Neutrophil (primary cell): ENCODE measurements at regions not wholly inside any gene's neighbourhood (a gene's known extent, or its start where the extent isn't known, plus 50 kb on each side); places are given as distances from the start of the nearest gene placed in this dataset.
"Not testable (repeated sequence)": the region's sequence is repeated elsewhere in the genome, so short reads cannot be mapped to it uniquely, and the experiment has no call there.

Experiments
- H3K27ac ChIP-seq: fragments of 200-600 bp; sonication (generic); 2 replicates; pipeline ENCODE4 v1.5.1; 2016; ENCODE audit warnings: mild to moderate bottlenecking, moderate library complexity
- H3K27me3 ChIP-seq: fragments of 200-600 bp; sonication (generic); 2 replicates; pipeline ENCODE4 v1.6.0; 2016; ENCODE audit warnings: mild to moderate bottlenecking
- H3K36me3 ChIP-seq: fragments of 200-600 bp; sonication (generic); 2 replicates; pipeline ENCODE4 v1.5.1; 2017
- H3K4me1 ChIP-seq, 2 experiments: fragments of 200-600 bp in 1 of 2; sonication (generic) in 1 of 2; 1 replicate in 1 of 2; 2 replicates in 1 of 2; pipeline versions ENCODE4 v1.5.1 to v1.6.1; 2013 to 2016; ENCODE audit warnings: low read depth in 1 of 2, low read length in 1 of 2, mild to moderate bottlenecking in 1 of 2, moderate library complexity in 1 of 2; ENCODE audit not compliant: control insufficient read depth in 1 of 2, insufficient read depth in 1 of 2
- H3K4me3 ChIP-seq, 2 experiments: fragments of 200-600 bp in 1 of 2; sonication (generic) in 1 of 2; 1 replicate in 1 of 2; 2 replicates in 1 of 2; pipeline ENCODE4 v1.5.1; 2013 to 2016; ENCODE audit warnings: low read depth in 1 of 2, low read length in 1 of 2, mild to moderate bottlenecking in 1 of 2, moderate library complexity in 1 of 2
- H3K9me3 ChIP-seq: fragments of 200-600 bp; sonication (generic); 2 replicates; pipeline ENCODE4 v1.5.1; 2016
- TF ChIP-seq, protein P1 (sequence below): fragments of 200-600 bp; sonication (generic); IDR thresholded peaks from 2 replicates; pipeline ENCODE4 v1.5.1; 2016; ENCODE audit warnings: antibody characterized with exemption

DNA sequence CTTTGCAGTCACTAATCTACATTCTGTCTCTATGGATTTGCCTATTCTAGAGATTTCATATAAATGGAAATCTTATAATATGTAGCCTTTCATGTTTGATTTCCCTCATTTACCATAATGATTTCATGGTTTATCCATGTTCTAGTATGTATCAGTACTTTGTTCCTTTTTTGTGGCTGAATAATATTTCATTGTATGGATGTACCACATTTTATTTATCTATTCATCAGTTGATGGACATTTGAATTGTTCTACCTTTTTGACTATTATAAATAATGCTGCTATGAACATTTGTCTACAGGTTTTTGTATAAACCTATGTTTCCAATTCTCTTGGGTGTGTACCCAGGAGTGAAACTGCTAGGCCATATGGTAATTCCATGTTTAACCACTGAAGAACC lies 221.1 kb downstream of the ICOS start:
- Histone ChIP-seq H3K27me3 (no peaks in the 10 kb centered on the region), H3K4me3 (no peak overlapping the region), H3K9me3 (no peaks in the 10 kb centered on the region), H3K36me3 (no peaks in the 10 kb centered on the region), H3K27ac (no peak overlapping the region), H3K4me1 (no peaks in the 10 kb centered on the region)
- TF ChIP-seq, protein P1, sequence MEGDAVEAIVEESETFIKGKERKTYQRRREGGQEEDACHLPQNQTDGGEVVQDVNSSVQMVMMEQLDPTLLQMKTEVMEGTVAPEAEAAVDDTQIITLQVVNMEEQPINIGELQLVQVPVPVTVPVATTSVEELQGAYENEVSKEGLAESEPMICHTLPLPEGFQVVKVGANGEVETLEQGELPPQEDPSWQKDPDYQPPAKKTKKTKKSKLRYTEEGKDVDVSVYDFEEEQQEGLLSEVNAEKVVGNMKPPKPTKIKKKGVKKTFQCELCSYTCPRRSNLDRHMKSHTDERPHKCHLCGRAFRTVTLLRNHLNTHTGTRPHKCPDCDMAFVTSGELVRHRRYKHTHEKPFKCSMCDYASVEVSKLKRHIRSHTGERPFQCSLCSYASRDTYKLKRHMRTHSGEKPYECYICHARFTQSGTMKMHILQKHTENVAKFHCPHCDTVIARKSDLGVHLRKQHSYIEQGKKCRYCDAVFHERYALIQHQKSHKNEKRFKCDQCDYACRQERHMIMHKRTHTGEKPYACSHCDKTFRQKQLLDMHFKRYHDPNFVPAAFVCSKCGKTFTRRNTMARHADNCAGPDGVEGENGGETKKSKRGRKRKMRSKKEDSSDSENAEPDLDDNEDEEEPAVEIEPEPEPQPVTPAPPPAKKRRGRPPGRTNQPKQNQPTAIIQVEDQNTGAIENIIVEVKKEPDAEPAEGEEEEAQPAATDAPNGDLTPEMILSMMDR: no peak

DNA sequence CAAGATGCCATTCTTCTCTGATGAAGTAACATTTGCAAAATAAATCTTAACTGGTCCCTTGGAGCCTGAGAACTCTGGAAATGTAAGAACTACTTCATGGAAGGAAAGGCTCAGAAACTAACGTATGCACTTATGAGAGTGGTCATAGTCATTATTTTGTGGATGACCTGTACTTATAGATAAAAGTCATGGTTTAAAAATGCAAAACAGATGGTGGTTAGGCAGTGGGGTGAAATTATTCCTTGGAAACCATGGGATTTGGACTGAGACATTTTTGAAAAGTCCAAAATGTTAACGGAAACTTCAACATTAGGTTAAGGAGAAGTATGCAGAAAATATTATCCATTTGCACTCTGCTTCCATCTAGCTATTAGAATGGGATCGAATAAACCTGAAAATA lies 223.0 kb downstream of the ICOS start:
- Histone ChIP-seq H3K9me3 (no peaks in the 10 kb centered on the region), H3K4me3 (no peak overlapping the region), H3K27me3 (no peaks in the 10 kb centered on the region), H3K4me1 (no peaks in the 10 kb centered on the region), H3K27ac (no peak overlapping the region), H3K36me3 (no peaks in the 10 kb centered on the region)
- TF ChIP-seq, protein P1: no peak

DNA sequence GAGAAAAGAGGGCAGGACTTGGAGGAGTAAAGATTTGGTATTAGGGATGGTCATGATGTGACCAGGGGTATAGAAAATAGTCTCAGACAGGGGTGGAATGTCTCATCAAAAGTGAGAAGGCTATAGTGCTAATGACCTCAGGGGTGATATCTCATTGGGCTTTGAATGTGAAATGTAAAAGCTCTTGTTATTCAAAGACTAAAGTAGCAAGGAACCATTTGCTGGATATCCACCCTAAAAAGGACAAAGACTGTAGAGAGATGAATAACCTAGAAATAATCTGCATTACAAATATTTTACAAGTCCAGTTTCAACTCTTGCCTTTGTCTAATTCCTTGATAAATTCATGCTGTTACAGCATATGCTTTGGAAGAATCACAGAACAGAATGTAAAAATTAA lies 224.4 kb downstream of the ICOS start:
- H3K27me3 ChIP-seq: no peaks in the 10 kb centered on the region
- no peaks in the 10 kb centered on the region for H3K36me3 ChIP-seq
- H3K4me3 ChIP-seq: no peak overlapping the region
- TF ChIP-seq, protein P1: no peak
- no peaks in the 10 kb centered on the region for H3K9me3 ChIP-seq
- H3K27ac ChIP-seq: no peak overlapping the region
- no peaks in the 10 kb centered on the region for H3K4me1 ChIP-seq

DNA sequence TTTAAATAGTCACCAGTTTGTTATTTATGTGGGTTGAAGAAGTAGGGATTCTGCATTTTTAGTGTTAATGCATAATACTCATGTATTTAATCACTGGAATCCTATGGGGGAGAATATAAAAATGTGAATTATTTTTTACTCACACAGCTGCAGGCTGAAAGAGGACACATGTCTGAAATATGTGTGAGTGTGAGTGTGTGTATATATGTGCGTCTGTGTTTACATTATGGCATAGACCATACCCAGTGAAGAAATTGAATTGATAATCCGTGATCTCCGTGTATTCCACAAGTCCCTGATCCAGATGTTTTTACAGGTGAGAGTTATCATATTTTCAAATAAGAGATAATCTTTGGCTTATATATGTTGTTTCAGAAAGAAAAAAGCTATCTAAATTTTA lies 225.3 kb downstream of the ICOS start:
- TF ChIP-seq, protein P1: no peak
- Histone ChIP-seq H3K27me3 (no peaks in the 10 kb centered on the region), H3K9me3 (no peaks in the 10 kb centered on the region), H3K36me3 (no peaks in the 10 kb centered on the region), H3K27ac (no peak overlapping the region), H3K4me3 (no peak overlapping the region), H3K4me1 (no peaks in the 10 kb centered on the region)

DNA sequence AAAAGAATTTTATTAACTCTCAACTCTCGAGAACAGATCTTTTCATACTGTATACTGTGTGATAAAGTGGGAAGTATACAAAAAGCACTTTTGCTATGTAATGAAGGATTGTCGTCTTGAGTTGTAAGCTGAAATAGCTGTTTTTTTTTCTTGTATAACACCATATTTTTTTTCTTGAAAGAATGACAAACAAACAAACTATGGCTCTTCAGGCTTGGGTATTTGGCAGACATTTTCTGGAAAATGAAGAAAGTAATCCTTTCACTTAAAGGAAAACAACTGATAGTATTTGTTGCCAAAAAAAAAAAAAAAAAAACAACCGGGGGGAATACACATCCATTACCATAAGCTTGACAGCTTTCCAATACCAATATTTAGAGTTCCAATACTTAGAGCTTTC lies 230.4 kb downstream of the ICOS start:
- H3K4me1 ChIP-seq: no peaks in the 10 kb centered on the region
- TF ChIP-seq, protein P1: no peak

DNA sequence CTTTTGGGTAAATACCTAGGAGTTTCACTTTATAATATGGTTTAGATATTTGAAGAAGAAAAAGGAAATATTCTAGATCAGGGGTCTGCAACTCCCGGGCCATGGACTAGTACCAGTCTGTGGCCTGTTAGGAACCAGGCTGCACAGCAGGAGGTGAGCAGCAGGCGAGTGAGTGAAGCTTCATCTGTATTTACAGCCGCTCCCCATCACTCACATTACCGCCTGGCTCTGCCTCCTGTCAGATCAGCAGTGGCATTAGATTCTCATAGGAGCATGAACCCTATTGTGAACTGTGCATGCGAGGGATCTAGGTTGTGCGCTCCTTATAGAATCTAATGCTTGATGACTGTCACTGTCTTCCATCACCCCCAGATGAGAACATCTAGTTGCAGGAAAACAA lies 231.1 kb downstream of the ICOS start:
- H3K36me3 ChIP-seq: not testable (repeated sequence)
- H3K27me3 ChIP-seq: peaks cover 28% of the 10 kb centered on the region

More for the DNA sequence above, 230.4 kb downstream of the ICOS start:
- H3K27me3 ChIP-seq: peaks cover 21% of the 10 kb centered on the region
- H3K27ac ChIP-seq: no peak overlapping the region
- no peak overlapping the region for H3K4me3 ChIP-seq
- no peaks in the 10 kb centered on the region for H3K36me3 ChIP-seq
- H3K9me3 ChIP-seq: no peaks in the 10 kb centered on the region

More for the DNA sequence above, 231.1 kb downstream of the ICOS start:
- not testable (repeated sequence) for H3K9me3 ChIP-seq, H3K4me1 ChIP-seq, H3K27ac ChIP-seq, H3K4me3 ChIP-seq
